GM21723 (cell line): ENCODE measurements at regions not wholly inside any gene's neighbourhood (a gene's known extent, or its start where the extent isn't known, plus 50 kb on each side); places are given as distances from the start of the nearest gene placed in this dataset.

Source experiments
- ATAC-seq: cut with Tn5 transposase; IDR thresholded peaks from one replicate; pipeline ENCODE4 v1.9.1; 2021; ENCODE audit warnings: mild to moderate bottlenecking, moderate library complexity; ENCODE audit not compliant: unreplicated experiment

DNA sequence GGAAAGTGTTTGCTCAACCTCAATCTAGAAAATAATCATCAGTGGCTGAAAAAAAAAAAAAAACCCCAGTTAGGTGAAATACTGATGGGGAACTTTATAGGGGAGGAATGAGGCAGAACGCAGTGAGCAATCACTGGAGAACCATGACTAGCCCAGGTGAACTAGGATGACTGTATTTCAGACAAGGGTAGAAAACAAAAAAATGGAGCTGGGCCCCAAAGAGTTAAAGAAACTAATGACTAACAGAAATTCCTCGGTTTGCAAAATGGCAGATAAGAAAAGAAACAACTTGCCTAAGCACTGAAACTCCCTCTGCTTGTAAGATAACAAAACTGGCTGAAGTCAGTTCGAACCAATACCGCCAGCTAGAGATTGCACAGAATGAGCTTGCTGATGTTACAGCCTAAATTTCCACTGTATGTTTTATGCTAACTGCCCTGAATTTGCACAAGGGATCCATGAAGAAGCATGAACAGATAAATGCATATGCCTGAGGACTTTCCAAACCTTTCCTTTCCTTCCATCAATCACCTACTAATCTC lies 245.9 kb downstream of the METTL4 start:
- ATAC-seq: no peak

DNA sequence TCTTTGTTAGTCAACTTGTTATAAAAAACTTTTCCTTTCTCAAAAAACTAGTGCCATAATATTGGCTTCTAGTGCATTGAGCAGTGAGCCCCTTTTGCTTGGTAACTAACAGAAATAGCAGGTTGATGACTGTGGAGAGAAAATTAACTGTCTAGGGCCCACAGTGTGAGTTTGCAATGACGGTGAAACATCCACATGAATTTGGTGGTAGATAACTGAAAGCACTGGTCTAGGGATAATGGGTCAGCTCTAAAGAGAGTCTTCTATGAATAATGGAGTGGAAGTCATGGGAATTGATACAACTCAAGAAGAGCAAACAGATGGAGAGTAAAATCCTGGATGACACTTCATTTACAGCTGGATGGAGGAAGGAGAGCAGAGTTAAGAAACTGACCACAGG lies 245.4 kb downstream of the METTL4 start:
- ATAC-seq: no peak

GRCh38 chr18:2326999-2327398 lies 244.3 kb downstream of the METTL4 start:
- ATAC-seq: no peak

GRCh38 chr18:2330764-2331163 lies 240.5 kb downstream of the METTL4 start:
- no peak for ATAC-seq

GRCh38 chr18:2331491-2331890 lies 239.8 kb downstream of the METTL4 start:
- no peak for ATAC-seq

GRCh38 chr18:2336690-2337392 lies 234.5 kb downstream of the METTL4 start:
- no peak for ATAC-seq

GRCh38 chr18:2337552-2338141 lies 233.7 kb downstream of the METTL4 start:
- peak; percentile 92 for ATAC-seq

GRCh38 chr18:2338601-2339000 lies 232.7 kb downstream of the METTL4 start:
- ATAC-seq: no peak

- no peak for ATAC-seq
Observed at GRCh38 chr18:2340335-2340734, 231.0 kb downstream of the METTL4 start.

GRCh38 chr18:2348003-2348402 lies 223.3 kb downstream of the METTL4 start:
- ATAC-seq: no peak

DNA sequence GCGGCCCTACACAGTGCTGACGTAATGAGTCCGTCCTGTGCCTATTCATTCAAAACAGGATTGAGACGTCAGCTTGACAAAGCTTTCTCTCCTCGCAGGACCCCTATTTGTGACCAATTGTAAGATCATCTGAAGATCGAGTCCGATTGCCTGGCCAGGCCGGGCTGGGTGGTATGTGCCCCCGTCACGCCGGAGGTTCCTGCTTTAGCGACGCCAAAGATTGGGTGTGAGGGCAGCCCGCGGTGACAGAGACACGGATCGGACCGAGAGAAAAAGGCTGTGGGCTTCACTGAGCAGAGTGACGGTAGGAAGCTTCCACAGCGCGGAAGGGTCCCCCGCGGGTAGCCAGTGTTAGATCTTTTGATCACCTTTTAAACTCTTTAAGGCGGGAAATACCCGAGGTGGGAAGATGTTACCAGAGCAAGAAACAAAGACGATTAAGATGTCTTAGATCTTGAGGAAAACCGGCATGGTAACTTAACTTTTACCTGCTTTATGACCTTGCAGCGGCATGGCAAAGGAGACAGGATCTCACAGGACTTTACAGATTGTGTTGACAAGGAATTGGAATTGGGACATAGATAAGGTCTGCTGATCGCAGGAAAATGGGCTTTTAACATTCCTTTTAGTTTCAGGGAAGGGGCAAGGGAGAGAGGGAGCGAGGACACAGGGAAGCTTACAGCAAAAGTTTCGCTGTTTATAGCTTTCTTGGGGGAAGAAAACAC lies 220.0 kb downstream of the METTL4 start:
- ATAC-seq: no peak

- ATAC-seq: no peak
Observed at GRCh38 chr18:2354292-2354691, 217.0 kb downstream of the METTL4 start.

GRCh38 chr18:2356906-2357305 lies 214.4 kb downstream of the METTL4 start:
- ATAC-seq: no peak

- no peak for ATAC-seq
Observed at GRCh38 chr18:2360861-2361260, 210.4 kb downstream of the METTL4 start.

DNA sequence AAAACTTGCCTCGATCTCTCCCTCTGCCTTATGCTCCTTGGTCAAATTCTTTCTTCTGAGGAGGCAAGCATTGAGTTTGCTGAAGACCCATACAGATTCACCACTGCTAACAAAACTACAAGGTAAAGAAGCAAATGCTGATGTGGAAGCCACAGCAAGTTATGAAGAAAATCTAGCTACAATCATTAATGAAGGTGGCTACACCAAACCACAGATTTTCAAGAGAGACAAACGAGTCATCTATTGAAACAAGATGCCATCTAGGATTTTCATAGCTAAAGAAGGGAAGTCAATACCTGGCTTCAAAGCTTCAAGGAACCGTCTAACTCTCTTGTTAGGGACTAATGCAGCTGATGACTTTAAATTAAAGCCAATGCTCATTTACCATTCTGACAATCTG lies 203.2 kb downstream of the METTL4 start:
- no peak for ATAC-seq

DNA sequence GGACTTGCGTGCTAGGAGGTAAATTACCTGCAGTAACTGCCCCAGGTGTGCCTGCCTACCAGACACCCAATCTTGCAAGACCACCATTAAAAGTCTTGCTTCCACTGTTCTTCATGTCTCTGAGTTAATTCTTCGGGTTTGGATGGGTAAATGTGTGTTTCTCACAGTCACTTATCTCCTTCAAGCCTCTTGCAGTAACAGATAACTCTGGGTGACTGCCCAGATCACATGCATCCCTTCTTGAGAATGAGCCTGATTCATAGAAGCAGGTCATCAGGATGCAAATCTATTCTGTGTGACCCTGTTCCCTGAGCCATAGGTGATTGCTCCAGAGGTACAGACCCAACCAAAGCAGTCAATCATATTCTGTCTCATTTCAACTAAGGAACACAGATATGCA lies 194.6 kb downstream of the METTL4 start:
- ATAC-seq: no peak

- no peak for ATAC-seq
Observed at GRCh38 chr18:2380101-2380500, 191.2 kb downstream of the METTL4 start.

GRCh38 chr18:2381539-2381938 lies 189.8 kb downstream of the METTL4 start:
- no peak for ATAC-seq

GRCh38 chr18:2387588-2387987 lies 183.7 kb downstream of the METTL4 start:
- no peak for ATAC-seq

GRCh38 chr18:2390158-2390557 lies 181.1 kb downstream of the METTL4 start:
- ATAC-seq: no peak

GRCh38 chr18:2391470-2391869 lies 179.8 kb downstream of the METTL4 start:
- ATAC-seq: no peak

GRCh38 chr18:2392446-2392845 lies 178.9 kb downstream of the METTL4 start:
- ATAC-seq: no peak
